Parathyroid adenoma (tissue), 2 donors: ENCODE measurements at regions not wholly inside any gene's neighbourhood (a gene's known extent, or its start where the extent isn't known, plus 50 kb on each side); places are given as distances from the start of the nearest gene placed in this dataset.

ENCODE experiments used
- H2AFZ ChIP-seq: fragments of 300-600 bp; sonication (generic); one replicate; pipeline ENCODE4 v1.7.0; 2017; ENCODE audit warnings: antibody characterized with exemption, mild to moderate bottlenecking
- H3K27ac ChIP-seq: fragments of 300-600 bp; sonication (generic); one replicate; pipeline ENCODE4 v1.7.0; 2017
- H3K27me3 ChIP-seq: fragments of 300-600 bp; sonication (generic); one replicate; pipeline ENCODE4 v1.7.0; 2017; ENCODE audit warnings: low read length; ENCODE audit not compliant: control insufficient read depth, insufficient read depth
- H3K36me3 ChIP-seq: fragments of 300-600 bp; sonication (generic); one replicate; pipeline ENCODE4 v1.7.0; 2017; ENCODE audit warnings: low read length; ENCODE audit not compliant: control insufficient read depth, insufficient read depth
- H3K4me1 ChIP-seq: fragments of 300-600 bp; sonication (generic); one replicate; pipeline ENCODE4 v1.7.0; 2017; ENCODE audit warnings: control low read depth
- H3K4me2 ChIP-seq: fragments of 300-600 bp; sonication (generic); one replicate; pipeline ENCODE4 v1.7.0; 2017; ENCODE audit warnings: low read length
- H3K4me3 ChIP-seq: fragments of 300-600 bp; sonication (generic); one replicate; pipeline ENCODE4 v1.7.0; 2017; ENCODE audit warnings: low read depth, low read length
- H3K79me2 ChIP-seq: fragments of 300-600 bp; sonication (generic); one replicate; pipeline ENCODE4 v1.7.0; 2017; ENCODE audit warnings: control low read depth
- H3K9ac ChIP-seq: fragments of 300-600 bp; sonication (generic); one replicate; pipeline ENCODE4 v1.7.0; 2017; ENCODE audit warnings: mild to moderate bottlenecking
- H3K9me3 ChIP-seq: fragments of 300-600 bp; sonication (generic); one replicate; pipeline ENCODE4 v1.7.0; 2017; ENCODE audit warnings: low read length; ENCODE audit not compliant: control insufficient read depth
- TF ChIP-seq, protein P1 (sequence below): fragments of 300-600 bp; sonication (generic); IDR thresholded peaks from one replicate; pipeline ENCODE4 v1.7.0; 2017; ENCODE audit warnings: antibody characterized with exemption, mild to moderate bottlenecking
- donor health status: primary hyperparathyroidism.

- H3K27ac ChIP-seq = no peak overlapping the region
- H3K4me1 ChIP-seq = no peaks in the 10 kb centered on the region
- no peak overlapping the region for H2AFZ ChIP-seq
- no peak overlapping the region for H3K4me2 ChIP-seq
- H3K4me3 ChIP-seq = no peak overlapping the region
- H3K9ac ChIP-seq = no peak overlapping the region
- no peaks in the 10 kb centered on the region for H3K9me3 ChIP-seq
- no peaks in the 10 kb centered on the region for H3K27me3 ChIP-seq
- TF ChIP-seq, protein P1, sequence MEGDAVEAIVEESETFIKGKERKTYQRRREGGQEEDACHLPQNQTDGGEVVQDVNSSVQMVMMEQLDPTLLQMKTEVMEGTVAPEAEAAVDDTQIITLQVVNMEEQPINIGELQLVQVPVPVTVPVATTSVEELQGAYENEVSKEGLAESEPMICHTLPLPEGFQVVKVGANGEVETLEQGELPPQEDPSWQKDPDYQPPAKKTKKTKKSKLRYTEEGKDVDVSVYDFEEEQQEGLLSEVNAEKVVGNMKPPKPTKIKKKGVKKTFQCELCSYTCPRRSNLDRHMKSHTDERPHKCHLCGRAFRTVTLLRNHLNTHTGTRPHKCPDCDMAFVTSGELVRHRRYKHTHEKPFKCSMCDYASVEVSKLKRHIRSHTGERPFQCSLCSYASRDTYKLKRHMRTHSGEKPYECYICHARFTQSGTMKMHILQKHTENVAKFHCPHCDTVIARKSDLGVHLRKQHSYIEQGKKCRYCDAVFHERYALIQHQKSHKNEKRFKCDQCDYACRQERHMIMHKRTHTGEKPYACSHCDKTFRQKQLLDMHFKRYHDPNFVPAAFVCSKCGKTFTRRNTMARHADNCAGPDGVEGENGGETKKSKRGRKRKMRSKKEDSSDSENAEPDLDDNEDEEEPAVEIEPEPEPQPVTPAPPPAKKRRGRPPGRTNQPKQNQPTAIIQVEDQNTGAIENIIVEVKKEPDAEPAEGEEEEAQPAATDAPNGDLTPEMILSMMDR = no peak
- no peaks in the 10 kb centered on the region for H3K36me3 ChIP-seq
- H3K79me2 ChIP-seq = no peaks in the 10 kb centered on the region
These were observed 156.2 kb upstream of the NETO1 start for GRCh38 chr18:73023975-73024374.

- Histone ChIP-seq H3K4me1 (no peaks in the 10 kb centered on the region), H3K9me3 (no peaks in the 10 kb centered on the region), H3K36me3 (no peaks in the 10 kb centered on the region), H3K4me2 (no peak overlapping the region), H3K4me3 (no peak overlapping the region), H3K9ac (no peak overlapping the region), H3K27me3 (no peaks in the 10 kb centered on the region), H3K27ac (no peak overlapping the region), H2AFZ (no peak overlapping the region), H3K79me2 (no peaks in the 10 kb centered on the region)
- TF ChIP-seq, protein P1 = no peak
These were observed 141.9 kb upstream of the NETO1 start for GRCh38 chr18:73009691-73010090.

GRCh38 chr18:73007915-73008308 is 140.1 kb upstream of the NETO1 start:
- H3K27ac ChIP-seq = no peak overlapping the region
- no peaks in the 10 kb centered on the region for H3K79me2 ChIP-seq
- no peak overlapping the region for H2AFZ ChIP-seq
- no peak overlapping the region for H3K4me3 ChIP-seq
- H3K27me3 ChIP-seq = no peaks in the 10 kb centered on the region
- H3K9ac ChIP-seq = no peak overlapping the region
- TF ChIP-seq, protein P1 = no peak
- H3K9me3 ChIP-seq = no peaks in the 10 kb centered on the region
- H3K4me2 ChIP-seq = no peak overlapping the region
- no peaks in the 10 kb centered on the region for H3K4me1 ChIP-seq
- H3K36me3 ChIP-seq = no peaks in the 10 kb centered on the region

- no peak overlapping the region for H3K27ac ChIP-seq
- no peak overlapping the region for H3K4me2 ChIP-seq
- no peaks in the 10 kb centered on the region for H3K9me3 ChIP-seq
- no peaks in the 10 kb centered on the region for H3K36me3 ChIP-seq
- no peaks in the 10 kb centered on the region for H3K27me3 ChIP-seq
- no peak overlapping the region for H3K9ac ChIP-seq
- TF ChIP-seq, protein P1 = no peak
- H3K4me3 ChIP-seq = no peak overlapping the region
- no peak overlapping the region for H2AFZ ChIP-seq
- H3K79me2 ChIP-seq = no peaks in the 10 kb centered on the region
- no peaks in the 10 kb centered on the region for H3K4me1 ChIP-seq
These were observed 139.6 kb upstream of the NETO1 start for GRCh38 chr18:73007195-73007914.

- H3K27me3 ChIP-seq = no peaks in the 10 kb centered on the region
- H3K4me2 ChIP-seq = no peak overlapping the region
- TF ChIP-seq, protein P1 = no peak
- H3K36me3 ChIP-seq = no peaks in the 10 kb centered on the region
- no peaks in the 10 kb centered on the region for H3K9me3 ChIP-seq
- H3K4me3 ChIP-seq = no peak overlapping the region
- H2AFZ ChIP-seq = no peak overlapping the region
- H3K9ac ChIP-seq = no peak overlapping the region
- no peak overlapping the region for H3K27ac ChIP-seq
- H3K79me2 ChIP-seq = no peaks in the 10 kb centered on the region
- H3K4me1 ChIP-seq = no peaks in the 10 kb centered on the region
These were observed 138.5 kb upstream of the NETO1 start for GRCh38 chr18:73006331-73006730.
